K562 (cell line): ENCODE measurements at regions not wholly inside any gene's neighbourhood (a gene's known extent, or its start where the extent isn't known, plus 50 kb on each side); places are given as distances from the start of the nearest gene placed in this dataset.

ENCODE experiments used
- EHMT2 ChIP-seq: fragments of 450-650 bp; IDR thresholded peaks from 2 replicates; pipeline ENCODE4 v1.6.1; 2018; ENCODE audit warnings: antibody characterized with exemption
- KLF16 ChIP-seq: IDR thresholded peaks from 2 replicates; pipeline ENCODE4 v1.6.1; 2016; ENCODE audit warnings: antibody characterized with exemption

DNA sequence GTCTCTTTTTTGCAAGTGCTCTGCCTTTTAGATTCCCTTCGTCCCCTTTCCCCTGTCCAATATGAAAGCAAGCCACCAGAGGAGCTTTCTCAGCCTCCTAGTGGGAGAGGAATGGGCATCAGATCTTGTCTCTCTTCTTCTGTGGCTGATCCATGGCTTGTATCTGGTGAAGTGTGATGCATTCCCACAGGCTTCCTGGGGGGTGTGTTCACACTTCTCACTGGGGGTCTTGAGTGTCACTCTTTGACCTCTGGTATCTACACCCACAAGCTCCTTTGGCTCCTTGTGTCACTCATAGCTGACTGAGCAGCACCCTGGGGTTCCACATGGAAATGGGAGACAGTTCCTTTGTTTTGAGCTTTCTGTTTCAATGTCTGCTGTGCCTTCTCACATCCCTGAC lies 411.5 kb downstream of the GADD45G start:
- TF ChIP-seq KLF16 (no peak), EHMT2 (no peak)
